A549 (cell line): ENCODE measurements at regions not wholly inside any gene's neighbourhood (a gene's known extent, or its start where the extent isn't known, plus 50 kb on each side); places are given as distances from the start of the nearest gene placed in this dataset.

Experiments
- CTCF ChIP-seq: fragments of >200 bp; sonication (Bioruptor Twin); formaldehyde crosslinking; IDR thresholded peaks from 3 replicates; pipeline ENCODE4 v1.5.1; 2016
- E2F6 ChIP-seq: IDR thresholded peaks from 2 replicates; pipeline ENCODE4 v1.6.1; 2012; ENCODE audit warnings: low read depth, borderline replicate concordance
- EP300 ChIP-seq, 2 experiments: fragments of >200 bp; sonication (Bioruptor Twin); formaldehyde crosslinking; IDR thresholded peaks; 2 replicates in 1 of 2; 3 replicates in 1 of 2; pipeline ENCODE4 v1.6.1; 2016 to 2017
- ESRRA ChIP-seq: fragments of 150-350 bp; IDR thresholded peaks from 2 replicates; pipeline ENCODE4 v1.6.1; 2014; ENCODE audit warnings: mild to moderate bottlenecking, low read length, borderline replicate concordance
- JUNB ChIP-seq: fragments of >200 bp; sonication (Bioruptor Twin); formaldehyde crosslinking; IDR thresholded peaks from 2 replicates; pipeline ENCODE4 v1.6.1; 2016
- MAX ChIP-seq: IDR thresholded peaks from 2 replicates; pipeline ENCODE4 v1.6.1; 2012
- POLR2A ChIP-seq: IDR thresholded peaks from 2 replicates; pipeline ENCODE4 v1.6.1; 2012; ENCODE audit warnings: mild to moderate bottlenecking, low read length
- RAD21 ChIP-seq, 2 experiments: fragments of >200 bp in 1 of 2; sonication (Bioruptor Twin) in 1 of 2; formaldehyde crosslinking in 1 of 2; IDR thresholded peaks in 1 of 2; conservative IDR thresholded peaks in 1 of 2; 2 replicates in 1 of 2; 3 replicates in 1 of 2; pipeline ENCODE4 v1.6.1; 2012 to 2018; ENCODE audit warnings: inconsistent platforms in 1 of 2
- TFCP2L1 ChIP-seq: fragments of 250-450 bp; sonication (Bioruptor Pico); IDR thresholded peaks from 2 replicates; pipeline ENCODE4 v1.5.0; 2021; ENCODE audit warnings: mild to moderate bottlenecking

GRCh38 chrX:150199181-150199580, 163.9 kb upstream of the MAMLD1 start:
- TF ChIP-seq CTCF (no peak), RAD21 (conservative IDR thresholded peaks at IDR 0.05 in 1 of 2, IDR thresholded peaks at IDR 0.05 in 1 of 2) (no peak), ESRRA (no peak), JUNB (no peak), POLR2A (no peak), MAX (no peak), EP300 (IDR thresholded peaks at IDR 0.05) (no peak), TFCP2L1 (CRISPR knock-in tag) (no peak), E2F6 (no peak)
